ENCODE measurements at regions not wholly inside any gene's neighbourhood (a gene's known extent, or its start where the extent isn't known, plus 50 kb on each side); places are given as distances from the start of the nearest gene placed in this dataset.

DNA sequence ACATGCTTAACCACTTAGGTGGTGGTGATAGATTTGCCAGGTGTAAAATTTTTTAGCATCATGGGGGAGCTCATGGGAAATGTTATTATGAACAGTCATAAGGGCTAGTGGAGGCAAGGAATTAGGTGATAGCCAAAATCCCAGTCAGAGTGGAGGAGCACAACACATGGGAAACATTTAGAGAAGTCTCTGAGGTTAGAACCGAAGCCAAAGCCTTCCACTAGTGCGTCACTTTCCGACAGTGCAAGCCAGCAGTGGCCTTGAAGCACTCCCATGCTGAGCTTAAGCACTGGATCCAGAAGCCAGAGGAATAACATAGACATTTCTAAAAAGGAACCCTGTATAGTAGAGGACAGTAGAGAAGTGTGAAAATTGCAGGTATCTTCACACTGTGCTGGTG, 101.5 kb upstream of the SNX2 start:
- POLR2A ChIA-PET: interaction anchor here (0.7 kb wide), 1 partner anchor 32 kb away, joined by 3 read pairs; no protein-coding TSS in a partner anchor
- CTCF ChIA-PET: no interaction called here

DNA sequence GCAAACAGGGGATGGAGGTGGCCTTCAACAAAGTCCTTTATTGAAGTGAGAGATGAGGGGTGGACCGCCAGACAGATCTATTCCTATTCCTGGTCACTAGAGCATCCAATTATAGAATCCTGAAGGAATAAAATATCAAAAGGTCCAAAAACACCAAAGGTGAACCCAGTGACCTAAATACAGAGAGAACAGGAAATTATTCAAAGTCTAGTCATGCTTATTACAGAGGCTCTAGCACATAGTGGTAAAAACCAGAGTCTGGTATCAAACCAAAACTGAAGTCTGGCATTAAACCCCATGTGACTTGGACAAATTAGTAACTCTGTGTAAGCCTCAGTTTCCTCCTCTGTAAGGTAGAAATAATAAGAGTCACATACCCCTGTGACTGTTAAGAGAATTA, 100.5 kb upstream of the SNX2 start:
- H3K27ac Mint-ChIP-seq (ENCODE audit: low read depth, unreplicated experiment): no peak overlapping the region
- BruUV-seq (replicated peaks): no TSS peak
- H3K27me3 Mint-ChIP-seq (ENCODE audit: insufficient read depth, unreplicated experiment): no peaks in the 10 kb centered on the region
- POLR2A ChIA-PET: no interaction called here
- H3K4me1 Mint-ChIP-seq (ENCODE audit: insufficient read depth, unreplicated experiment): no peaks in the 10 kb centered on the region
- H3K4me3 Mint-ChIP-seq (ENCODE audit: unreplicated experiment): no peak overlapping the region
- H3K9me3 Mint-ChIP-seq (ENCODE audit: unreplicated experiment): no peaks in the 10 kb centered on the region
- DNase-seq (ENCODE audit: unreplicated experiment): no peak
- TF ChIP-seq, protein P1, sequence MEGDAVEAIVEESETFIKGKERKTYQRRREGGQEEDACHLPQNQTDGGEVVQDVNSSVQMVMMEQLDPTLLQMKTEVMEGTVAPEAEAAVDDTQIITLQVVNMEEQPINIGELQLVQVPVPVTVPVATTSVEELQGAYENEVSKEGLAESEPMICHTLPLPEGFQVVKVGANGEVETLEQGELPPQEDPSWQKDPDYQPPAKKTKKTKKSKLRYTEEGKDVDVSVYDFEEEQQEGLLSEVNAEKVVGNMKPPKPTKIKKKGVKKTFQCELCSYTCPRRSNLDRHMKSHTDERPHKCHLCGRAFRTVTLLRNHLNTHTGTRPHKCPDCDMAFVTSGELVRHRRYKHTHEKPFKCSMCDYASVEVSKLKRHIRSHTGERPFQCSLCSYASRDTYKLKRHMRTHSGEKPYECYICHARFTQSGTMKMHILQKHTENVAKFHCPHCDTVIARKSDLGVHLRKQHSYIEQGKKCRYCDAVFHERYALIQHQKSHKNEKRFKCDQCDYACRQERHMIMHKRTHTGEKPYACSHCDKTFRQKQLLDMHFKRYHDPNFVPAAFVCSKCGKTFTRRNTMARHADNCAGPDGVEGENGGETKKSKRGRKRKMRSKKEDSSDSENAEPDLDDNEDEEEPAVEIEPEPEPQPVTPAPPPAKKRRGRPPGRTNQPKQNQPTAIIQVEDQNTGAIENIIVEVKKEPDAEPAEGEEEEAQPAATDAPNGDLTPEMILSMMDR (IDR thresholded peaks at IDR 0.05; ENCODE audit: unreplicated experiment): no peak
- H3K36me3 Mint-ChIP-seq (ENCODE audit: insufficient read depth, unreplicated experiment): no peaks in the 10 kb centered on the region
- intact Hi-C loops (cut with micrococcal nuclease): no loop called here
- CTCF ChIA-PET: interaction anchor here (1.0 kb wide), 1 partner anchor 29 kb away, joined by 3 read pairs; no protein-coding TSS in a partner anchor

More for the DNA sequence above, 101.5 kb upstream of the SNX2 start:
- Mint-ChIP-seq H3K27ac (ENCODE audit: low read depth, unreplicated experiment) (no peak overlapping the region), H3K36me3 (ENCODE audit: insufficient read depth, unreplicated experiment) (no peaks in the 10 kb centered on the region), H3K4me3 (ENCODE audit: unreplicated experiment) (no peak overlapping the region), H3K9me3 (ENCODE audit: unreplicated experiment) (no peaks in the 10 kb centered on the region), H3K27me3 (ENCODE audit: insufficient read depth, unreplicated experiment) (no peaks in the 10 kb centered on the region), H3K4me1 (ENCODE audit: insufficient read depth, unreplicated experiment) (no peaks in the 10 kb centered on the region)
- BruUV-seq (replicated peaks): no TSS peak
- TF ChIP-seq, protein P1 (IDR thresholded peaks at IDR 0.05; ENCODE audit: unreplicated experiment): no peak
- intact Hi-C loops (cut with micrococcal nuclease): no loop called here
- DNase-seq (ENCODE audit: unreplicated experiment): no peak

DNA sequence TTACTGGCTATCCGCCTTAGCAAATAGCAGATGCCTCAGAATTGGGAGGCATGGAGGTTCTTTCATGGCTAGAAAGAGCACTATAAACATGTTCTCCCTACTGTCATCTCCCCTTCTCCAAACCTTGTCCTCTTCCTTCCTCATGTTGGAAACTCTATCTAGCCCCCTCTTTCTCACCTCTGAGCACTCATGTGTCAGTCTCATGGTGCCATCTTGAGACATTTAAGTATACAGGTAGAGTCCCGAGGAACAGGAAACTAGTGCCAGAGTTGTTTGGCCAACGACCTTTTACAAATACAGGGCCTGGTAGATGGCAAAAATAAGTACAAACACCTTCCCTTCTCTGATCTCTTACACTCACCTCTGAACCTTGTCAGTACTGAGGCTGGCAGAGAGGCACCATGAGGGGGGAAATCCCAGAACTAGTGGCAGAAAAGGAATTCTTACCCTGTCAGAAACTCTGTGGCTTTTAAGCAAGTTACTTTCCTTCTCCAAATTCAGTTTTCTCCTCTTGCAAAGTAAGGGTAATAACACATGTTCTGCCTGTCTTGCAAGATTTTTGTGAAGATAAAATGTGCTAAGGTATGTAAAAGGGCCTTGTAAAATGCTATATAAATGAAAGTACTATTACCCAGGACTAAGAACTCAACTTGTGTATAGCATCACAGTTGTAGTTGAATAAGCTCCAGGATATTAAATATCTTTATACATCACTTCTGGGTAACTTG, 94.1 kb upstream of the SNX2 start:
- no peaks in the 10 kb centered on the region for H3K27me3 Mint-ChIP-seq (ENCODE audit: insufficient read depth, unreplicated experiment)
- H3K9me3 Mint-ChIP-seq (ENCODE audit: unreplicated experiment): no peaks in the 10 kb centered on the region
- H3K36me3 Mint-ChIP-seq (ENCODE audit: insufficient read depth, unreplicated experiment): no peaks in the 10 kb centered on the region
- CTCF ChIA-PET: no interaction called here
- no peak for DNase-seq (ENCODE audit: unreplicated experiment)
- intact Hi-C loops (cut with micrococcal nuclease): no loop called here
- H3K4me1 Mint-ChIP-seq (ENCODE audit: insufficient read depth, unreplicated experiment): no peaks in the 10 kb centered on the region
- H3K4me3 Mint-ChIP-seq (ENCODE audit: unreplicated experiment): no peak overlapping the region
- H3K27ac Mint-ChIP-seq (ENCODE audit: low read depth, unreplicated experiment): no peak overlapping the region
- TF ChIP-seq, protein P1 (IDR thresholded peaks at IDR 0.05; ENCODE audit: unreplicated experiment): no peak
- no TSS peak for BruUV-seq (replicated peaks)
- POLR2A ChIA-PET: no interaction called here

DNA sequence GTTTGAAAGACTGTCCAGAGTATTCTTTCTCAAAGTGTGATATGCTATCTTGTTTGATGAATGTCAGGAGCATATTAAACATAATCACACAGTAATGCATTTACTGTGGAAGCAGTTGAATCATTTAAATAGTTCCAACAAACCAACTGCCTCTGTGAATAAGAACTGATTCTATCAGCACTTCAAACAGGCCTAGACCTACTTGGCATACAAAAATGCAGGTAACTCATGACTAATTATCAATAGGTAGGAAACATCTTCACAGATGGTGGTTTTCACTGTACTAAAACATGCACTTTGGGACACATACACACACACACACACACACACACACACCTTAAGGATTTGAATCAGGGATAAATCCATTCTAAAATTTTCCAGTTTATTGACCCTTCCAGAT, 91.2 kb upstream of the SNX2 start:
- H3K27me3 Mint-ChIP-seq (ENCODE audit: insufficient read depth, unreplicated experiment): no peaks in the 10 kb centered on the region
- no peaks in the 10 kb centered on the region for H3K9me3 Mint-ChIP-seq (ENCODE audit: unreplicated experiment)
- TF ChIP-seq, protein P1 (IDR thresholded peaks at IDR 0.05; ENCODE audit: unreplicated experiment): no peak
- DNase-seq (ENCODE audit: unreplicated experiment): no peak
- POLR2A ChIA-PET: no interaction called here
- no peaks in the 10 kb centered on the region for H3K36me3 Mint-ChIP-seq (ENCODE audit: insufficient read depth, unreplicated experiment)
- BruUV-seq (replicated peaks): no TSS peak
- no peak overlapping the region for H3K27ac Mint-ChIP-seq (ENCODE audit: low read depth, unreplicated experiment)
- H3K4me3 Mint-ChIP-seq (ENCODE audit: unreplicated experiment): no peak overlapping the region
- intact Hi-C loops (cut with micrococcal nuclease): no loop called here
- CTCF ChIA-PET: interaction anchor here (0.9 kb wide), 1 partner anchor 20 kb away, joined by 4 read pairs; no protein-coding TSS in a partner anchor
- H3K4me1 Mint-ChIP-seq (ENCODE audit: insufficient read depth, unreplicated experiment): no peaks in the 10 kb centered on the region
